ENCODE measurements at regions not wholly inside any gene's neighbourhood (a gene's known extent, or its start where the extent isn't known, plus 50 kb on each side); places are given as distances from the start of the nearest gene placed in this dataset.

DNA sequence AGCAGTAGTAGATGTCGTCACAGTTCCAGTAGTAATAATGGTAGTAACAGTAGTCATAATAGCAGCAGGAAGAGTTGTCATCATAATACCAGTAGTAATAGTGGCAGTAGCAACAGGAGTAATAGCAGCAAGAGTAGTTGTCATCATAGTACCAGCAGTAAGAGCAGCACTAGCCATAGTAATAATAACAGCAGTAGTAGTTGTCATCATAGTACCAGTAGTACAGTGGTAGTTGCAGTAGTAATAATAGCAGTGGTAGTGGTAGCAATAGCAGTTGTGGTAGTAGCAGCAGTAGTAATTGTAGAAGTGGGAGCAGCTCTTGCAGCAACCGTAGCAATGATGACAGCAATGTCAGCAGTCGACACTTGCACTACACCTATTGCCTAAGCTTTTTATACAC, 502.8 kb downstream of the HS3ST4 start:
- TF ChIP-seq, protein P1, sequence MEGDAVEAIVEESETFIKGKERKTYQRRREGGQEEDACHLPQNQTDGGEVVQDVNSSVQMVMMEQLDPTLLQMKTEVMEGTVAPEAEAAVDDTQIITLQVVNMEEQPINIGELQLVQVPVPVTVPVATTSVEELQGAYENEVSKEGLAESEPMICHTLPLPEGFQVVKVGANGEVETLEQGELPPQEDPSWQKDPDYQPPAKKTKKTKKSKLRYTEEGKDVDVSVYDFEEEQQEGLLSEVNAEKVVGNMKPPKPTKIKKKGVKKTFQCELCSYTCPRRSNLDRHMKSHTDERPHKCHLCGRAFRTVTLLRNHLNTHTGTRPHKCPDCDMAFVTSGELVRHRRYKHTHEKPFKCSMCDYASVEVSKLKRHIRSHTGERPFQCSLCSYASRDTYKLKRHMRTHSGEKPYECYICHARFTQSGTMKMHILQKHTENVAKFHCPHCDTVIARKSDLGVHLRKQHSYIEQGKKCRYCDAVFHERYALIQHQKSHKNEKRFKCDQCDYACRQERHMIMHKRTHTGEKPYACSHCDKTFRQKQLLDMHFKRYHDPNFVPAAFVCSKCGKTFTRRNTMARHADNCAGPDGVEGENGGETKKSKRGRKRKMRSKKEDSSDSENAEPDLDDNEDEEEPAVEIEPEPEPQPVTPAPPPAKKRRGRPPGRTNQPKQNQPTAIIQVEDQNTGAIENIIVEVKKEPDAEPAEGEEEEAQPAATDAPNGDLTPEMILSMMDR (IDR thresholded peaks at IDR 0.05) = no peak
- TF ChIP-seq POLR2A (IDR thresholded peaks at IDR 0.05) (no peak), POLR2AphosphoS5 (IDR thresholded peaks at IDR 0.05) (no peak)
